DMS 273 (cell line): ENCODE measurements at regions not wholly inside any gene's neighbourhood (a gene's known extent, or its start where the extent isn't known, plus 50 kb on each side); places are given as distances from the start of the nearest gene placed in this dataset.
"Not testable (repeated sequence)": the region's sequence is repeated elsewhere in the genome, so short reads cannot be mapped to it uniquely, and the experiment has no call there.

Experiments
- DNase-seq: peaks from one replicate; lab custom pipeline; 2025; ENCODE audit not compliant: unreplicated experiment; lab: John Stamatoyannopoulos, UW

GRCh38 chr4:27624749-27625148 lies 764.1 kb downstream of the STIM2 start:
- DNase-seq: no peak

- DNase-seq: no peak
These were observed 768.0 kb downstream of the STIM2 start for GRCh38 chr4:27628609-27629008.

- no peak for DNase-seq
These were observed 769.0 kb downstream of the STIM2 start for GRCh38 chr4:27629532-27630225.

GRCh38 chr4:27635936-27636913 lies 775.6 kb downstream of the STIM2 start:
- no peak for DNase-seq

GRCh38 chr4:27638163-27638915 lies 777.7 kb downstream of the STIM2 start:
- no peak for DNase-seq

- no peak for DNase-seq
These were observed 782.5 kb downstream of the STIM2 start for GRCh38 chr4:27643101-27643500.

GRCh38 chr4:27648416-27648815 lies 787.8 kb downstream of the STIM2 start:
- DNase-seq: no peak

- no peak for DNase-seq
These were observed 801.8 kb downstream of the STIM2 start for GRCh38 chr4:27662426-27662825.

GRCh38 chr4:27666943-27667342 lies 806.3 kb downstream of the STIM2 start:
- DNase-seq: peak; percentile 1

GRCh38 chr4:27668001-27668400 lies 807.4 kb downstream of the STIM2 start:
- DNase-seq: no peak

- no peak for DNase-seq
These were observed 817.4 kb downstream of the STIM2 start for GRCh38 chr4:27678027-27678426.

- peak; percentile 58 for DNase-seq
These were observed 824.0 kb downstream of the STIM2 start for GRCh38 chr4:27684610-27685011.

GRCh38 chr4:27685091-27685490 lies 824.5 kb downstream of the STIM2 start:
- no peak for DNase-seq

GRCh38 chr4:27685947-27686346 lies 825.3 kb downstream of the STIM2 start:
- no peak for DNase-seq

- peak; percentile 35 for DNase-seq
These were observed 831.5 kb downstream of the STIM2 start for GRCh38 chr4:27692158-27692557.

- no peak for DNase-seq
These were observed 832.4 kb downstream of the STIM2 start for GRCh38 chr4:27692868-27693634.

- DNase-seq: not testable (repeated sequence)
These were observed 835.6 kb downstream of the STIM2 start for GRCh38 chr4:27696257-27696656.

- DNase-seq: no peak
These were observed 841.0 kb downstream of the STIM2 start for GRCh38 chr4:27701606-27702005.

GRCh38 chr4:27702730-27703431 lies 842.2 kb downstream of the STIM2 start:
- DNase-seq: peak; percentile 1

- DNase-seq: no peak
These were observed 843.1 kb downstream of the STIM2 start for GRCh38 chr4:27703771-27704170.
